ENCODE measurements at regions not wholly inside any gene's neighbourhood (a gene's known extent, or its start where the extent isn't known, plus 50 kb on each side); places are given as distances from the start of the nearest gene placed in this dataset.

DNA sequence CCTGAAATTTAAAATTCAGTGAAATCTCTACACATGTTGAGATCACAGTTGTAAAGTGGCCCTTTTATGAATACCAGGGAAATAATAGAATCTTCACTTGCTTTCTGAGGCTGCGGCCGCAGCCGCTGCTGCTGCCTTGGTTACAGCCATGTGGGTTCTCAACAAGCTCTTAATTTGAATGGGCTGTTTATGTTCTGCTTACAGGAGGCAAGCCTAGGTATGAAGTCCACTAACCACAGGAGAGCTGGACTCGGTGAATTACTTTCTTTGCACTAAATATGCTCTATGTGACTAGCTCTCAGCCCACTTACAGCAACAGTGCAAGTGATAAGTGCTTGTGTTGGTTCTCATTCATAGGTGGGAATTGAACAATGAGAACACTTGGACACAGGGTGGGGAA lies 410.8 kb downstream of the SFMBT2 start:
- H3K4me1 ChIP-seq (ENCODE audit: insufficient read depth), result no peaks in the 10 kb centered on the region; the same call in 1 of the 2 replicates
- no peak overlapping the region for H2AFZ ChIP-seq
- TF ChIP-seq EZH2 (IDR thresholded peaks at IDR 0.05; ENCODE audit: insufficient read depth, poor library complexity, severe bottlenecking) (no peak), EZH2phosphoT487 (IDR thresholded peaks at IDR 0.05; ENCODE audit: insufficient read depth, low read depth) (no peak)
- H3K4me2 ChIP-seq (ENCODE audit: unreplicated experiment), result no peak overlapping the region
- no peaks in the 10 kb centered on the region for H3K9me3 ChIP-seq (ENCODE audit: low read depth)
- 27 to 37% methylated on average over 4 of the region's 4 CpGs for WGBS, 2 experiments (ENCODE audit: low coverage in 1 of 2, low lambda C conversion rate in 2 of 2, missing lambda C conversion rate in 2 of 2)
- H3K27ac ChIP-seq, result no peak overlapping the region
- H3K36me3 ChIP-seq (ENCODE audit: low read depth), result no peaks in the 10 kb centered on the region
- no peak overlapping the region for H3K9ac ChIP-seq
- H3F3A ChIP-seq (ENCODE audit: insufficient read depth), result no peaks in the 10 kb centered on the region
- no peaks in the 10 kb centered on the region for H3K27me3 ChIP-seq (replicated peaks; ENCODE audit: insufficient read depth)
- H3K4me3 ChIP-seq, result no peak overlapping the region
- DNase-seq, result no peak
- no peaks in the 10 kb centered on the region for H4K20me1 ChIP-seq (ENCODE audit: insufficient read depth)
- H3K9me2 ChIP-seq (ENCODE audit: insufficient read depth), result no peaks in the 10 kb centered on the region
- in situ Hi-C loops (cut with MboI), result no loop called here
- no peaks in the 10 kb centered on the region for H3K79me2 ChIP-seq (ENCODE audit: insufficient read depth)

DNA sequence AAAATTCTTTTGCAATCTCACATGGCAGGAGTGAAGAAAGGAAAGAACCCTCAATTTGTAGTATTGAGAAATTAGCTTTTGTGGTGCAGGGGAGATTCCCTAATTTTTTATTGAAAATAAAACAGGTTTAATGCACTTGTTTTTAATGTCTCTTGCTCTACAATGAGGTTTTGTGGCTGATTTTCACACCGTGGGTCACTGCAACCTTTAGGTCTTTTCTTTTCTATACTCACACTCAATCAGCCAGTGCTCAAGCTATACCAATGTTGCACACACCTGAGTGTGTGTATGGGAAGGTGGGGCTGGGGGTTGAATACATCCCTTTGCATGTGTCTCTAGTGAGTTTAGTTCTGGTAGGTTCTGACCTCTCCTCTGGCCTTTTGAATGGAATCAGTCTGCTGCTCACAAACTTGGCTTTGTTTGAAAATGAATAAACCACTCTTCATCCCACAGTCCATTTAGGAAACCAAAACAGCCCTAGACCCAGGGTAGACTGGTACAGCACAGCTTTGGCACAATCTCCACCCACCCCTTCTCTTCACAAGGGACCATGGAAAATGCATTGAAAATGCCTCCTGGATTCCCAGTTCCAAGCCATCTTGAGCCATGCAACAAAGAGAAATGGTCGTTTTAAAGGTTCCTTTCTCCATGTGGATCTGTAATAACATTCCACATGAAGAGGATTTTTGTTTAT lies 411.5 kb downstream of the SFMBT2 start:
- Histone ChIP-seq H3F3A (ENCODE audit: insufficient read depth) (no peaks in the 10 kb centered on the region), H3K27me3 (replicated peaks; ENCODE audit: insufficient read depth) (no peaks in the 10 kb centered on the region), H3K4me2 (ENCODE audit: unreplicated experiment) (no peak overlapping the region), H3K9me3 (ENCODE audit: low read depth) (no peaks in the 10 kb centered on the region), H2AFZ (no peak overlapping the region), H3K9me2 (ENCODE audit: insufficient read depth) (no peaks in the 10 kb centered on the region), H3K79me2 (ENCODE audit: insufficient read depth) (no peaks in the 10 kb centered on the region), H3K9ac (no peak overlapping the region), H3K36me3 (ENCODE audit: low read depth) (no peaks in the 10 kb centered on the region), H4K20me1 (ENCODE audit: insufficient read depth) (no peaks in the 10 kb centered on the region), H3K4me1 (ENCODE audit: insufficient read depth) (no peaks in the 10 kb centered on the region; the same call in 1 of the 2 replicates), H3K4me3 (no peak overlapping the region), H3K27ac (no peak overlapping the region)
- TF ChIP-seq EZH2 (IDR thresholded peaks at IDR 0.05; ENCODE audit: insufficient read depth, poor library complexity, severe bottlenecking) (no peak), EZH2phosphoT487 (IDR thresholded peaks at IDR 0.05; ENCODE audit: insufficient read depth, low read depth) (no peak)
- WGBS, 2 experiments (ENCODE audit: low coverage in 1 of 2, low lambda C conversion rate in 2 of 2, missing lambda C conversion rate in 2 of 2), result 5% methylated on average over 2 of the region's 2 CpGs
- no peak for DNase-seq
- in situ Hi-C loops (cut with MboI), result no loop called here

GRCh38 chr10:6997509-6997908 lies 413.3 kb downstream of the SFMBT2 start:
- in situ Hi-C loops (cut with MboI), result no loop called here
- no peak overlapping the region for H3K4me3 ChIP-seq
- TF ChIP-seq EZH2phosphoT487 (IDR thresholded peaks at IDR 0.05; ENCODE audit: insufficient read depth, low read depth) (no peak), EZH2 (IDR thresholded peaks at IDR 0.05; ENCODE audit: insufficient read depth, poor library complexity, severe bottlenecking) (no peak)
- no peak overlapping the region for H3K27ac ChIP-seq
- no peaks in the 10 kb centered on the region for H3K79me2 ChIP-seq (ENCODE audit: insufficient read depth)
- no peaks in the 10 kb centered on the region; the same call in 1 of the 2 replicates for H3K4me1 ChIP-seq (ENCODE audit: insufficient read depth)
- H3K9ac ChIP-seq, result no peak overlapping the region
- H3K27me3 ChIP-seq (replicated peaks; ENCODE audit: insufficient read depth), result no peaks in the 10 kb centered on the region
- no peaks in the 10 kb centered on the region for H4K20me1 ChIP-seq (ENCODE audit: insufficient read depth)
- no peaks in the 10 kb centered on the region for H3K9me3 ChIP-seq (ENCODE audit: low read depth)
- no peaks in the 10 kb centered on the region for H3K9me2 ChIP-seq (ENCODE audit: insufficient read depth)
- no peak overlapping the region for H3K4me2 ChIP-seq (ENCODE audit: unreplicated experiment)
- no peaks in the 10 kb centered on the region for H3K36me3 ChIP-seq (ENCODE audit: low read depth)
- no peak overlapping the region for H2AFZ ChIP-seq
- no peak for DNase-seq
- no peaks in the 10 kb centered on the region for H3F3A ChIP-seq (ENCODE audit: insufficient read depth)
- WGBS, 2 experiments (ENCODE audit: low coverage in 1 of 2, low lambda C conversion rate in 2 of 2, missing lambda C conversion rate in 2 of 2), result 44 to 47% methylated on average over 2 of the region's 2 CpGs

- TF ChIP-seq EZH2 (IDR thresholded peaks at IDR 0.05; ENCODE audit: insufficient read depth, poor library complexity, severe bottlenecking) (no peak), EZH2phosphoT487 (IDR thresholded peaks at IDR 0.05; ENCODE audit: insufficient read depth, low read depth) (no peak)
- in situ Hi-C loops (cut with MboI), result no loop called here
- H3K27ac ChIP-seq, result no peak overlapping the region
- no peak for DNase-seq
- 50 to 57% methylated on average over 4 of the region's 4 CpGs for WGBS, 2 experiments (ENCODE audit: low coverage in 1 of 2, low lambda C conversion rate in 2 of 2, missing lambda C conversion rate in 2 of 2)
- H3K36me3 ChIP-seq (ENCODE audit: low read depth), result no peaks in the 10 kb centered on the region
- no peak overlapping the region for H3K9ac ChIP-seq
- no peak overlapping the region for H2AFZ ChIP-seq
- no peaks in the 10 kb centered on the region for H4K20me1 ChIP-seq (ENCODE audit: insufficient read depth)
- H3K4me1 ChIP-seq (ENCODE audit: insufficient read depth), result no peaks in the 10 kb centered on the region; the same call in 1 of the 2 replicates
- H3K79me2 ChIP-seq (ENCODE audit: insufficient read depth), result no peaks in the 10 kb centered on the region
- H3K9me3 ChIP-seq (ENCODE audit: low read depth), result no peaks in the 10 kb centered on the region
- H3K9me2 ChIP-seq (ENCODE audit: insufficient read depth), result no peaks in the 10 kb centered on the region
- H3F3A ChIP-seq (ENCODE audit: insufficient read depth), result no peaks in the 10 kb centered on the region
- no peak overlapping the region for H3K4me3 ChIP-seq
- no peaks in the 10 kb centered on the region for H3K27me3 ChIP-seq (replicated peaks; ENCODE audit: insufficient read depth)
- H3K4me2 ChIP-seq (ENCODE audit: unreplicated experiment), result no peak overlapping the region
Observed at GRCh38 chr10:6996431-6996830, 414.4 kb downstream of the SFMBT2 start.
